Upper lobe of left lung (tissue), 4 donors: ENCODE measurements at regions not wholly inside any gene's neighbourhood (a gene's known extent, or its start where the extent isn't known, plus 50 kb on each side); places are given as distances from the start of the nearest gene placed in this dataset.

Experiments used
- CTCF ChIP-seq, 6 experiments: fragments of 450-650 bp in 4 of 6; fragments of 200-600 bp in 2 of 6; sonication (generic) in 2 of 6; IDR thresholded peaks; one replicate each; pipeline ENCODE4 v1.5.1; 2016 to 2019; ENCODE audit warnings: antibody characterized with exemption in 6 of 6
- EP300 ChIP-seq, 4 donors: sonication (generic); formaldehyde crosslinking; IDR thresholded peaks; one replicate each; pipeline ENCODE4 v1.5.1; 2017; ENCODE audit warnings: antibody characterized with exemption in 4 of 4, control low read depth in 2 of 4
- POLR2A ChIP-seq, 4 donors: fragments of 450-650 bp; IDR thresholded peaks; one replicate each; pipeline ENCODE4 v1.5.1; 2016 to 2017; ENCODE audit warnings: antibody characterized with exemption in 4 of 4, mild to moderate bottlenecking in 2 of 4

- TF ChIP-seq CTCF (IDR thresholded peaks at IDR 0.05) = no peak
- TF ChIP-seq POLR2A (IDR thresholded peaks at IDR 0.05) = no peak
- TF ChIP-seq EP300 (IDR thresholded peaks at IDR 0.05) = no peak
Observed at GRCh38 chr22:48919851-48920589, 907.7 kb downstream of the BRD1 start.
